PC-3 (cell line): ENCODE measurements at regions not wholly inside any gene's neighbourhood (a gene's known extent, or its start where the extent isn't known, plus 50 kb on each side); places are given as distances from the start of the nearest gene placed in this dataset.

Experiments
- CTCF ChIP-seq: fragments of 300-600 bp; sonication (generic); conservative IDR thresholded peaks from 2 replicates; pipeline ENCODE4 v1.5.1; 2017; ENCODE audit warnings: antibody characterized with exemption, low read depth, mild to moderate bottlenecking, low read length
- EZH2 ChIP-seq: fragments of 300-600 bp; sonication (generic); IDR thresholded peaks from one replicate; pipeline ENCODE4 v1.6.1; 2017; ENCODE audit warnings: antibody characterized with exemption, mild to moderate bottlenecking, low read length; ENCODE audit not compliant: unreplicated experiment
- EZH2phosphoT487 ChIP-seq: fragments of 300-600 bp; sonication (generic); IDR thresholded peaks from 2 replicates; pipeline ENCODE4 v1.6.1; 2018; ENCODE audit warnings: mild to moderate bottlenecking, antibody characterized with exemption, low read length, borderline replicate concordance

GRCh38 chr7:155992974-155993373, 180.7 kb upstream of the SHH start:
- TF ChIP-seq CTCF (no peak), EZH2 (no peak), EZH2phosphoT487 (no peak)
